NT2/D1 (cell line): ENCODE measurements at regions not wholly inside any gene's neighbourhood (a gene's known extent, or its start where the extent isn't known, plus 50 kb on each side); places are given as distances from the start of the nearest gene placed in this dataset.

Source experiments
- YY1 ChIP-seq: IDR thresholded peaks from 2 replicates; pipeline ENCODE4 v1.6.1; 2011; ENCODE audit not compliant: insufficient read length, insufficient read depth
- ZNF274 ChIP-seq: IDR thresholded peaks from 2 replicates; pipeline ENCODE4 v1.6.1; 2011; ENCODE audit warnings: mild to moderate bottlenecking, low read depth, low read length

DNA sequence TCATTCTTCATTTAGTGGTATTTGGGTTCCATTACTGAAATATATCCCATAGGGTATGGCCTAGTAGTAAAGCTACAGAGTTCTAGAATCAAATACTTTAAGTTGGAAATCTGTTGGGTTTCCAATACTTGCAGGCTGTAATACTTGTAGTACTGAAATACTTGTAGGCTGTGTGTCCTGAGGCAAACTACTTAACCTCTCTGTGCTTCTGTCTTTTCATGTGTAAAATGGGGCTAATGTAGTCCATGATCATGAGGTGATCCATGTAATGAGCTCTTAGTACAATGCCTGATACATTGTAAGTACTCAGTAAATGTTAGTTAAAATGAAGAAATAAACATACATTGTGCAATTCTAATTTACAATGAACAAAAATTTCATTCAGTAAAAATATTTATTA lies 368.9 kb downstream of the CSNK1G3 start:
- TF ChIP-seq ZNF274 = no peak
- TF ChIP-seq YY1 = no peak
